Prostate gland (tissue), 2 donors: ENCODE measurements at regions not wholly inside any gene's neighbourhood (a gene's known extent, or its start where the extent isn't known, plus 50 kb on each side); places are given as distances from the start of the nearest gene placed in this dataset.

Experiments used
- POLR2A ChIP-seq: fragments of 450-650 bp; IDR thresholded peaks from one replicate; pipeline ENCODE4 v1.6.1; 2016; ENCODE audit warnings: antibody characterized with exemption, mild to moderate bottlenecking
- POLR2AphosphoS5 ChIP-seq: sonication (generic); formaldehyde crosslinking; IDR thresholded peaks from one replicate; pipeline ENCODE4 v1.6.1; 2017; ENCODE audit warnings: antibody characterized with exemption
- TF ChIP-seq, protein P1 (sequence below), 4 experiments: fragments of 200-600 bp in 2 of 4; fragments of 450-650 bp in 2 of 4; sonication (generic) in 2 of 4; IDR thresholded peaks; 1 replicate in 3 of 4; 2 replicates in 1 of 4; pipeline ENCODE4 v1.5.1; 2016 to 2019; ENCODE audit warnings: antibody characterized with exemption in 4 of 4, mild to moderate bottlenecking in 2 of 4, moderate library complexity in 2 of 4

DNA sequence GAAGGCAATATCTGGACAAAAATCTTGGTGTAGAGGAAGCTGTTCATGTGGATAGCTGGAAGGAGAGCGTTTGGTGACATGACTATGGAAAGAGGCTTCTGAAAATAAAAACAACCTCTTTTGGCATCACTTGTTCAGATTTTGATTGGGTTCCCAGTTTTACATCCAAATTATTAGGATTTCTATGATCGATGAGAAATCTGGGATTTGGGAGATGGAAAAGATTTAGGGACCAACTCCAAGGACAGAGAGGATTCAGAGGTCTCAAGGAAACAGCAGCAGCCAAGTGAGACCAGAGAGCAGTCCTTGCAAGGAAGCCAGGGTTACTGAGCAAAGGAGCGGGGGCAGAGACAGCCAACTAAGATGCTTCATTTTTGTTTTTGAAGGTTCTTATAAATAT, 441.7 kb downstream of the TRIB2 start:
- TF ChIP-seq POLR2A: no peak
- TF ChIP-seq, protein P1, sequence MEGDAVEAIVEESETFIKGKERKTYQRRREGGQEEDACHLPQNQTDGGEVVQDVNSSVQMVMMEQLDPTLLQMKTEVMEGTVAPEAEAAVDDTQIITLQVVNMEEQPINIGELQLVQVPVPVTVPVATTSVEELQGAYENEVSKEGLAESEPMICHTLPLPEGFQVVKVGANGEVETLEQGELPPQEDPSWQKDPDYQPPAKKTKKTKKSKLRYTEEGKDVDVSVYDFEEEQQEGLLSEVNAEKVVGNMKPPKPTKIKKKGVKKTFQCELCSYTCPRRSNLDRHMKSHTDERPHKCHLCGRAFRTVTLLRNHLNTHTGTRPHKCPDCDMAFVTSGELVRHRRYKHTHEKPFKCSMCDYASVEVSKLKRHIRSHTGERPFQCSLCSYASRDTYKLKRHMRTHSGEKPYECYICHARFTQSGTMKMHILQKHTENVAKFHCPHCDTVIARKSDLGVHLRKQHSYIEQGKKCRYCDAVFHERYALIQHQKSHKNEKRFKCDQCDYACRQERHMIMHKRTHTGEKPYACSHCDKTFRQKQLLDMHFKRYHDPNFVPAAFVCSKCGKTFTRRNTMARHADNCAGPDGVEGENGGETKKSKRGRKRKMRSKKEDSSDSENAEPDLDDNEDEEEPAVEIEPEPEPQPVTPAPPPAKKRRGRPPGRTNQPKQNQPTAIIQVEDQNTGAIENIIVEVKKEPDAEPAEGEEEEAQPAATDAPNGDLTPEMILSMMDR (IDR thresholded peaks at IDR 0.05): no peak
- TF ChIP-seq POLR2AphosphoS5: no peak
